ENCODE measurements at regions not wholly inside any gene's neighbourhood (a gene's known extent, or its start where the extent isn't known, plus 50 kb on each side); places are given as distances from the start of the nearest gene placed in this dataset.

- no peak for DNase-seq
Observed at GRCh38 chr1:173424782-173425407, 52.2 kb upstream of the PRDX6 start.

GRCh38 chr1:173426057-173426456, 51.1 kb upstream of the PRDX6 start:
- DNase-seq: no peak

- DNase-seq: no peak
Observed at GRCh38 chr1:173427146-173428054, 49.7 kb upstream of the PRDX6 start.
